Activated CD4-positive, alpha-beta T cell treated with anti-CD3 and anti-CD28 coated beads, Interleukin-2, amount 50 U/mL, for 24 hours (primary cell): ENCODE measurements at regions not wholly inside any gene's neighbourhood (a gene's known extent, or its start where the extent isn't known, plus 50 kb on each side); places are given as distances from the start of the nearest gene placed in this dataset.
"Not testable (repeated sequence)": the region's sequence is repeated elsewhere in the genome, so short reads cannot be mapped to it uniquely, and the experiment has no call there.

Experiments used
- DNase-seq, 2 donors: peaks; one replicate each; pipeline ENCODE4 v3.0.0-alpha.2; 2020; ENCODE audit warnings: low read depth in 1 of 2, low spot score in 1 of 2

DNA sequence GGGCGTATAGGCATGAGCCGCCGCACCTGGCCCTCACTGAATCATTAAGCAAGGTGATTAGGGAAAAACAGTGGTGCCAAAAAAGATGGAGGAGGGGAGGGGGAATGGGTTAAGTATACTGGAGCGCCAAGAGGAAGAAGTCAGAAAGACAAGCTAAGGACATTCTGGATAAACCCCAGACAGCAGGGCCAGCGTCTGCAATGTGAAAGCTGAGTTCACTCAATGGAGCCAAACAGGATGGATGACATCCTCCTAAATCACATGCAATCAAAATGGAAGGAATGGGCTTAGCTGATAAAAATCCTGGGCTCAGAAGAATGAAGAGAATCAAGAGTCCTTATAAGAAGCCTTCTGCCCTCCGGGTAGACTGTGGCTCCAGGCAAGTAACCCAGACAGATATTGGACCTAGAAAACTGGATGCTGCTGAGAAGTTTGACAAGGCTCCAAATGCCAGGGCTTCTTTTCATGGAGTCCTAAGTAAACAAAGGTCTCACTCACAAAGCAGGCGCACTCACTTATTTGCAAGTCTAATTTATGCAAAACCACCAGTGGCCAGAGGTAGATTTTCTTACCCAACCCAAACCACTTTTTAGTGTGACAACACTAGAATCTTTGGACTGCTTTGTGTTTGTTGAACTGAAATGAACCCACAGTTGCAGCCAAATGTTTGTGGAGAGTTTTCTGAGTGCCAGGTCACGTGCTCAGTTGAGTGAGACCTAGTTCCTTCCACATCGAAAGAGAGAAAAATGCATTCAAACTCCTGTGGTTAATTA, 519.1 kb upstream of the AUTS2 start:
- DNase-seq = no peak

DNA sequence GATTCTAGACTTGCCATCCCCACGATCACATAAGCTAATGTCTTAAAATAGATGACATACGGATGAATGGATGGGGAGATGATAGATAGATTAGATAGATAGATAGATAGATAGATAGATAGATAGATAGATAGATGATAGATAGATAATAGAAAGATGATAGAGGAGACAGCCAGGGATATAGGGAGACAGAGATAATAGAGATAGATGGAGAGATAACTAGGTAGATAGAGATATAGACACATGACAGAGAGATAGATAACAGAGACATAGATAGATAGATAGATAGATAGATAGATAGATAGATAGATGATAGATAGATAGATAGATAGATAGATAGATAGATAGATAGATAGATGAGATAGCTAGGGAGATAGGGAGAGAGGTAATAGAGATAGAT, 511.0 kb upstream of the AUTS2 start:
- not testable (repeated sequence) for DNase-seq

DNA sequence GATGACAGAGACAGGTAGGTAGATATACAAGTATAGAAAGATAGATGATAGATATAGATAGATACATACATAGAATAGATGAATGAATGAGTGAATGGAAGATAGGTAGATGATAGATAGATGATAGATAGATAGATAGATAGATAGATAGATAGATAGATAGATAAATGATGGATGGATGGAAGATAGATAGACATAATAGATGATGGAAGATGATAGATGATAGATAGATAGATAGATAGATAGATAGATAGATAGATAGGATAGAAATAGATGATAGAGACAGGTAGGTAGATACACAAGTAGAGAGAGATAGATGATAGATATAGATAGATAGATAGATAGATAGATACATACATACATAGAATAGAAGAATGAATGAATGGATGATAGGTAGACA, 510.1 kb upstream of the AUTS2 start:
- no peak for DNase-seq

DNA sequence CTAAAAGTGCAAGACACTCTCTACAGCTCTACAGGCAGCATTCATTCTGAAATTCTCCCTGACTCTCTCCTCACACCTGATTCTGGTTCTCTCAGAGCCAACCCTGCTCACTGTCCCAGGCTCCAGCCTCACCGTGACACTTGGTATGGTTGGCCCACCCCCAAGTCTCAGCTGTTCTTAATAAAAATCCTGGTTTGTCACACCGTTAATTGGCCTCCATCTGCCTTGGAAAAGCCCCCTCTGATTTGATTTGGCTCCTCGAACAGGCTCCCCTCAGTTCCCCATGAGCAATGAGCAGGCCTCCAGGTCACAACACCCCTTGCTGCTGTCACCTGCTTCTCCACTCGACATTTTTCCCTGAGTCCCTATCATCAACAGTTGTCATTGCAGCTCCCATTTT, 507.3 kb upstream of the AUTS2 start:
- DNase-seq = no peak

DNA sequence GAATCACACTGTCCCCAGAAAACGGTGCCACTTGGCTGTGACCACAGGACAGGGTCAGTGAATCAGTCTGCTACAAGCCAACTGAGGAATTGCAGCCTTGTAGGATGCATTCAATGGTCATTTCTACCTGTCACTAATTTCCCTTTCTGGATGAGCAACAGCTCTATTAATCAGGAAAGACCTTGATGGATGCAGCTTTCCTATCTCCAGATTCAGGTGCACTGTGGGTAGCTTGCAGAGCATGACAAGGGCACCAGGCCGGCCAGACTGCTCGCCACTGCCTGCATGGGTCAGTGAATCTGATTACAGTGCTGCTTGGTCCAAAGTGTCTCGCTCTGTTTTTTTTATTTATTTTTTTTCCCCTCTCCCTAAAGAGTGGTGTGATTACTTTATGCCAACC, 506.8 kb upstream of the AUTS2 start:
- DNase-seq = no peak

DNA sequence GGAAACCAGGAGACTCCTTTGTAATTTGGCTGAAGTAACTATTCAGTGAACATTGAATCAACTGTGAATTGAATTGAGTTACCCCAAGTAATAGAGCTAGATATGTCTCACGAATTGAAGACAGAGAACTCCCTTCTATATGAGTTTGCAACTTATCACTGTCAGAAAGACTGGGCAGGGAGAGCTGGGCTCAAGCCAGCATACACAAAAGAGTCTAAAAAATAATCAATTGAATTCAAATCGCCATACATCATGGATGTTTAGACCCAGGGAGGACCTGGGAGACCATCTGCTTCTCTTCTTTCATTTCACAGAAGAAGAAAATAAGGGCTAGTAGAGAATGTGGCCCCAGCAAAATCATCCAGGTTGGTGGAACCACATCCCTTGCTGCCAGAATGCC, 503.1 kb upstream of the AUTS2 start:
- DNase-seq = no peak

DNA sequence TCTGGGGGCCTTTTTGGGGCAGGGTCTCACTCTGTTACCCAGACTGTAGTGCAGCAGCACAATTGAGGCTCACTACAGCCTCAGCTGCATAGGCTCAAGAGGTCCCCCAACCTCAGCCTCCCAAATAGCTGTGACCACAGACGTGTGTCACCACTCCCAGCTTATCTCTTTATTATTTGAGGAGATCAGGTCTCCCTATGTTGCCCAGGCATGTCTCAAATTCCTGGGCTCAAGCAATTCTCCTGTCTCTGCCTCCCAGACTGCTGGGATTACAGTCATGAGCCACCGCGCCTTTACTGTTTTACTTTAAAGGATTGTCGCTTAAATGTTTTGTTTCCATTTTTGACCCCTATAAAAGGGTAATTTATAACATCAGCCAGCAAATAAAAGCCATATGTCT, 502.6 kb upstream of the AUTS2 start:
- no peak for DNase-seq

DNA sequence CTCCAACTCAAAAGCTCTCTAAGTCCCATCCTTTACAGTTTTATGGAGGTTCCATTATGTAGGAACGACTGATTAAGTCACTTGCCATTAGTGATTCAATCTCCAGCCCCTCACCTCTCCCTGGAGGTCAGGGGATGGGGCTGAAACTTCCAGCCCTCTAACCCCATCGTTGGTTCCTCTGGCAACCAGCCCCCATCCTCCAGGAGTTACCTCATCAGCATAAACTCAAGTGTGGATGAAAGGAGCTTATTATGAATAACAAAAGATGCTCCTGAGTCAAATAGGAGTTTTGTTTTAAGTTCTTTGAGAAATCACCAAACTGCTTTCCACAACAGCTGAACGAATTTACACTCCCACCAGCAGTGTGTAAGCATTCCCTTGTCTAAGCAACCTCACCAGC, 494.3 kb upstream of the AUTS2 start:
- no peak for DNase-seq

DNA sequence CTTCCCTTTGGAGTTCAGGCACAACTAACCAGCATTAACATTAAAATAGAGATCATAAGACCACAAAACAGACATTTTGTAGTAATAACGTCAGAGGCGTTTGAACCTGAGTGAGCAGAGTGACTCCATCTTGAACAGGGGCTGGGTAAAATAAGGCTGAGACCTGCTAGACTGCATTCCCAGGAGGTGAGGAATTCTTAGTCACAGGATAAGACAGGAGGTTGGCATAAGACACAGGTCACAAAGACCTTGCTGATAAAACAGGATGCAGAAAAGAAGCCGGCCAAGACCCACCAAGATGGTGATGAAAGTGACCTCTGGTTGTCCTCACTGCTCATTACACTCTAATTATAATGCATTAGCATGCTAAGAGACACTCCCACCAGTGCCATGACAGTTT, 493.2 kb upstream of the AUTS2 start:
- no peak for DNase-seq

DNA sequence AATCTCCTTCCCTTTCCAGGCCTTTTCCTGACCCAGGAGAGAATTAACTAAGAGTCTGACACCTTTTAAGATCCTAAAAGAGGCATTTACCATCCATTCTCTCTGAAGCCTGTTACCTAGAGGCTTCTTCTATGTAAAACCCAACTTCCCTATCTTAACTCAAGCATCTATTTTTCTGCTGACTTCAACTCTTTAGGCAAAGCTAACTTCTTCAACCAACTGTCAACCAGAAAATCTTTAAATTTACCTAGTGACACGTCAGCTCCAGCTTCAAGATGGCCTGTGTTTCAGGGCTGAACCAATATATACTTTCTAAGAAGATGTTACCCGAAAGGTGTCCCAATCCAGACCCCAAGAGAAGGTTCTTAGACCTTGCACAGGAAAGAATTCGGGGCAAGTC, 492.3 kb upstream of the AUTS2 start:
- no peak for DNase-seq

DNA sequence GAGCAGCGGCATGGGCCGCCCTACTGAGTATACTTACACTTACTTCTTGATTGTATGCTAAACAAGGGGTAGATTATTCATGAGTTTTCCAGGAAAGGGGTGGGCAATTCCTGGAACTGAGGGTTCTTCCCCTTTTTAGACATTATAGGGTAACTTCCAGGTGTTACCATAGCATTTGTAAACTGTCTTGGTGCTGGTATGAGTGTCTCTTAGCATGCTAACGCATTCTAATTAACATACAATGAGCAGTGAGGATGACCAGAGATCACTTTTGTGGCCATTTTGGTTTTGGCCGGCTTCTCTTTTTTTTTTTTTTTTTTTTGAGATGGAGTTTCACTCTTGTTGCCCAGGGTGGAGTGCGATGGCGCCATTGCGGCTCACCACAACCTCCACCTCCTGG, 491.8 kb upstream of the AUTS2 start:
- not testable (repeated sequence) for DNase-seq

DNA sequence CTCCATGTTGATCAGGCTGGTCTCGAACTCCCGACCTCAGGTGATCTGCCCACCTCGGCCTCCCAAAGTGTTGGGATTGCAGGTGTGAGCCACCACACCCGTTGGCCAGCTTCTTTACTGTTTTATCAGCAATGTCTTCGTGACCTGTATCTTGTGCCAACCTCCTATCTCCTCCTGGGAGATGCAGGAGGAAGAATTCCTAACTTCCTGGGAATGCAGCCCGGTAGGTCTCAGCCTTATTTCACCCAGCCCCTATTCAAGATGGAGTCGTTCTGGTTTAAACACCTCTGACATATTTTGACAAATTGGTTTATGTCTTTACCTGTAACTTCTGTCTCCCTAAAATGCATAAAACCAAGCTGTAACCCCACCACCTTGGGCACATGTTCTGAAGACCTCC, 491.3 kb upstream of the AUTS2 start:
- DNase-seq = not testable (repeated sequence)

DNA sequence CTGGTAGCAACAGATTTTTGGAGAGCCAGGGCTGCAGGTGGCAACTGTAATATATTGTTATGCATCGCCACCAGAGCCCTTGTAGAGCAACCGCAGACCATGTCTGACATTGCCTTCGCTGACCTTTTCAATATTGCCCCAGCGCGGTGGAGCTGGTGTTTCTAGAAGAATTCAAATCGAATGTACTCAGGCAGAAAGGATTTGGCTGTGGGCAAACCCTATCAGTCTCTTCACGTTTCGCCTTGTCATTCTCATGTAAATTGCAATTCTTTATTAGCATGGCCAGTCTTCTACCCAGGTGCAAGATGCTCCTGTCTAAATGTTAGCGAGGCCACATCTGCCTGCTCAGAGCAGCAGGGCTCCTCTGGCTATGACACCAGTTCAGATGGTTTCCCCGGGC, 490.2 kb upstream of the AUTS2 start:
- no peak for DNase-seq

DNA sequence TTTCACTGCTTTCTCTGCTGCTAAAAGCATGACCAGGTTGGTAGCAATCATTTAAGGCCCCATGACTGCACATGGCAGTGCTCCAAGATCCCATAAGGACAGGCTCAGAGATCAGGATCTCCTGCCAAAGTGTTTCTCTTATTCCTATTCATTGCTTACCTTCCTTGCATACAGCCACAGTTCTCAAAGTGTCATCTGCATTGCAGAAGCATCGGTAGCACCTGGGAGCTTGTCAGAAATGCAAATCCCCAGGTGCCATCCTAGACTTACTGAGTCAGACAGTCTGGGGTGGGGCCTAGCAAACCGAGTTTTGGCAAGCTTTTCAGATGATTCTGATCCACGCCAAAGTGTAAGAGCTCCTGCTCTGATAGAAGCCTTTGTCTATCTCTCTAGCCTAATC, 489.0 kb upstream of the AUTS2 start:
- DNase-seq = no peak

DNA sequence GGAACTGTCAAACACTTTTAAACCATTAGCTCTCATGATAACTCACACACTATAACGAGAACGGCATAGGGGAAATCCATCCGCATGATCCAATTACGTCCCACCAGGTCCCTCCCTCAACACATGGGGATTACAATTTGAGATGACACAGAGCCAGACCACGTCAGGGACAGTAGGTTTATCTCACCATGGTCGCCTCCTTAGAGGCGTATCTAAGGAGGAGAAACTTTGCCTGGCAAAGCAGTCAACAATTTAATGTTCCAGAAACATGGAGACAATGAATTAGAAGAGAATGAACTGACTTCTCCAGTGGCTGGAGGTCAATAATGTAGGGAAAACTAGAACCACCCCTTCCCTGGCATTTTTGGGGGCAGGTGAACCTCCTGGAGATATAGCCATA, 488.4 kb upstream of the AUTS2 start:
- no peak for DNase-seq

DNA sequence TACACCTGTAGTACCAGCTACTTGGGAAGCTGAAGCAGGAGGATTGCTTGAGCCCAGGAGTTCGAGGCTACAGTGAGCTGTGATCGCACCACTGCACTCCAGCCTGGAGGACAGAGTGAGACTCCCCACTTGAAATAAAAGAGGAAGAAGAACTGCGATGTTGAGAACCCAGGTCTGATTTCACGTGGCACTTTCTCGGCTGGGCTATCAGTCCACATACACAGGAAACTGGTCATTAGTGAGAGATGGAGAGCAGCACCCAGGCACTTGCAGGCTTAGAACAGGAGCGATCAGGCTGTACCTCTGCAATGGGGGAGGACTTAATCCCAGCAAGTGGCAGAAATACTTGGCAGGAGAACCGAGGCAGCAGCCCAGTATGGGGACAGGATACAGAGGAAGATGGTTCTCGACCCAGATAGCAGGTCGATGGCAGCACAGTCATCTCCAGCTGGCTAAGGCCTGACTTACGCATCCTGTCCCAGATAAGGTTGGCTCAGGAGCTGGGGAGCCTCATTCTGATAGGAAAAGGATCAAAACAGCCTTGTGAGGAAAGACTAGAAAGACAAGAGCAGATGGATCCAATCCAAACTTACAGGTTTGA, 487.7 kb upstream of the AUTS2 start:
- no peak for DNase-seq

DNA sequence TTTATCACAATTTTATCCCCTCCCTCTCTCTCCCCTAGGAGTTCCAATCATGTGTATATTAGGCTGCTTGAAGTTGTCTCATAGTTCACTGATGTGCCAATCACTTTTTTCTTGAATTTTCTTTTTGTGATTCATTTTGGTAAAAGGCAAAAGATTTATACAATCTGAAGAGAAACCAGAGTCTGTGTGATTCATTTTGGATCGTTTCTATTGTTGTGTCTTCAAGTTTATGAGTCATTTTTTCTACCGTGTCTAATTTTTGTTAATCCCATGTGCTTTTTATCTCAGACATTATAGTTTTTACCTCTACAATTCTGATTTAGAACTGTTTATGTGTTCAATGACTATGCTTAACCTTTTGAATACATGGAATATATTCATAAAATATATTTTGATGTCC, 483.9 kb upstream of the AUTS2 start:
- no peak for DNase-seq

DNA sequence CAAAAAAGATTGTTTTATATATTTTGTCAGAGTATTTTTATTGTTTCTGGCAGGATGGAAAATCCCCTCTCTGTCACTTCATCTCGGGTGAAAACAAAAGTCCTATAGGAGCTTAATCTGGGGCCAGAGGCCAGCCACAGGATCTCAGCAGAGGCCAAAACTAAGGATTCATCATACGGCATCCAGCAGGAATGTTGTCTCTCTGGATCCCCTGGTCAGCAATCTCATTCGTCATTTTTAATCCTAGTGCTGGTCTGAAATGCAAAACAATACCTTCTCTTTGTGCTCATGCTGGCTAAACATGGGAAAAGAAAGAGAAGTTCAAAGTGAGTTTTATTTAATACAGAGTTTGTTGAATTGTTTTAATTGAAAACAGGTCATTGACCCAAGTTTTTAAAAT, 482.5 kb upstream of the AUTS2 start:
- DNase-seq = no peak

DNA sequence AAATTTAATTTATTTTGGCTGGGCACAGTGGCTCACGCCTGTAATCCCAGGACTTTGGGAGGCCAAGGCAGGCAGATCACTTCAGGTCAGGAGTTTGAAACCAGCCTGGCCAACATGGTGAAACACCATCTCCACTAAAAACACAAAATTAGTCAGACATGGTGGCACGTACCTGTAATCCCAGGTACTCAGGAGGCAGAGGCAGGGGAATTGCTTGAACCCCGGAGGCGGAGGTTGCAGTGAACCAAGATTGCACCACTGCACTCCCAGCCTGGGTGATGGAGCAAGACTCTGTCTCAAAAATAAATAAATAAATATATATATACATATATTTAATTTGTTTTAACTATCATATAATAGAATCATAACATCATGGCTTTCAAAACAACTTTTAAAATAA, 482.1 kb upstream of the AUTS2 start:
- not testable (repeated sequence) for DNase-seq

DNA sequence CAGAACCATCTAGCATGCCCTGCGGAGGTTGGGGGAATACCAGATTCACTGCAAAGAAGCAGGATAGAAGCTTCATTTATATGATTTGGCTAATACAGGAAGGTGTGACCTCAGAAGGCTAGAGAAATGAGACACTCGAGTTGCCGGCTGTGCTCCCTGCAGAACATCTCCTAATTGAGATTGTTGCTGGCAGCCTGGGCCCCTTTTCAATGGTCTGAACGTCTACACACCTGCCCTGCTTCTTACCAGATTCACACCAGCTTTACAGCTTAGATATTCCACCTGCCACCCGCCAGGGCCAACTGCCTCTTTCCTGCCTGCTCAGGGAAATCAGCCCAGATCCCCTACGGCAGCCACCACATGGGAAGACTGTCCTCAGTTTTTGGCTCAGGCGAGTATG, 475.3 kb upstream of the AUTS2 start:
- no peak for DNase-seq

DNA sequence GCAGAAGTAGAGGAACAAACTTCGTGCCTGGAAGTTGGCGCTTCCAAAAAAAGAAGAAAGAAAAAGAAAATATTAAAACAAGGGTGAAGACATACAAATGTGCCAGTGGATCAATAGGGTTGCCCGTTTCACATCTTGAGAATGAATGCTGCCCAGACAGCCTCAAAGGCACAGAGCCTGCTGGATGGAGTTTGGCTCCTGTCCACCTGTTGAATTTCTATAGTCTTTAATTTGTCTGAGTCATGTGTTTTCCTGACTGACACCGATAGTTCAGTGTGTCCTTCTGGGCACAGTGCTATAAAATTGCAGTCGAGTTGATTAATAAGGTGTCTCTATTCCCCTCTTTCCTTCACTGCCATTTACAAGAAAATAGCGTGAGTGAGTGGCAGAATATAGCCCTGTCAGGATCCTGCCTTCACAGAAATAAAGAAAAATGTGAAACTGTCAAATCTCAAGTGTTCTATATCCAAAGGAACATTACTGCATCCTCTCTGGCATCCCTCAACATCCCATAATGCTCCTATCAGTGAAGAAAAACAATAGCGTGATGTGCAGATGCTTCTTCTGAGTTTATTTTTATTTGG, 471.3 kb upstream of the AUTS2 start:
- DNase-seq = no peak

DNA sequence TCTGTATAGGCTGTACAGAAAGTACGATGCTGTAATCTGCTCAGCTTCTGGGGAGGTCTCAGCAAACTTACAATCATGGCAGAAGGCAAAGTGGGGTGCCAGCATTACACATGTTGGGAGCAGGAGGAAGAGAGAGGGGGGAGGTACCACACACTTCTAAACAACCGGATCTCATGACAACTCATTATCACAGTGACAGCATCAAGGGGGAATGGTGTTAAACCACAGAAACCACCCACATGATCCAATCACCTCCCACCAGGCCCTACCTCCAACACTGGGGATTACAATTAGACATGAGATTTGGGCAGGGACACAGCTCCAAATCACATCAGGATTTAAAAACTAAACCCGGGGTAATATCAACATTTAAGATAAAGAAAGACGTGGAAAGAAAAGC, 468.8 kb upstream of the AUTS2 start:
- no peak for DNase-seq

DNA sequence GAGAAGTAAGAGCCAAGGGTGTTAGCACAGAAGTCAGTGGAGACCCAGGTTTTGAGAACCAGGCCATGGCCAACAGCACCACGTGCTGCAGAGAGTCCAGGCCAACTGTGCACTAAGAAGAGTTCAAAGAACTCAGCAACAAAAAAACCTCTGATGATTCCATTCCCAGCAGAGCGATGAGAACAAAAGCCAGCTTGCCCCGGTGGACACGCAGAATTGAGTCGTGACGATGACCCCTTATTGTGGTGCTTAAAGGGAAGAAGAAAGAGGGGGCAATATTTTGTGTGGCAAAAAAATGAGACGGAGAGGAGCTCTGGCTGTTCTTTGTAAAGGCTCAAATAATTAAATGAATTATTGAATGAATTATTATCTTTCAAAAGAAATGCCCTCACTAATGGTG, 468.3 kb upstream of the AUTS2 start:
- no peak for DNase-seq
